ENCODE measurements at regions not wholly inside any gene's neighbourhood (a gene's known extent, or its start where the extent isn't known, plus 50 kb on each side); places are given as distances from the start of the nearest gene placed in this dataset.

- TF ChIP-seq POLR2A (IDR thresholded peaks at IDR 0.05; ENCODE audit: low read depth, low read length) = no peak
- TF ChIP-seq POLR2AphosphoS5 (IDR thresholded peaks at IDR 0.05; ENCODE audit: low read depth, low read length) = no peak
Measured at GRCh38 chr9:99572567-99572966, 249.1 kb upstream of the NR4A3 start.

Measured in GM12891 (cell line).